ENCODE measurements at regions not wholly inside any gene's neighbourhood (a gene's known extent, or its start where the extent isn't known, plus 50 kb on each side); places are given as distances from the start of the nearest gene placed in this dataset.
"Not testable (repeated sequence)": the region's sequence is repeated elsewhere in the genome, so short reads cannot be mapped to it uniquely, and the experiment has no call there.

GRCh38 chr18:76615065-76615733 is 120.2 kb upstream of the ZNF516 start:
- POLR2A ChIA-PET: no interaction called here
- Histone ChIP-seq H3K4me3 (ENCODE audit: low read depth, low read length) (no peak overlapping the region), H3K36me3 (ENCODE audit: control insufficient read depth, insufficient read depth, low read length) (no peaks in the 10 kb centered on the region), H3K27me3 (ENCODE audit: control insufficient read depth, insufficient read depth, low read length) (no peaks in the 10 kb centered on the region)
- no peak for DNase-seq (ENCODE audit: low read depth)
- CTCF ChIA-PET: no interaction called here
- no peak for TF ChIP-seq CTCF (IDR thresholded peaks at IDR 0.05; ENCODE audit: insufficient read depth, low read depth, low read length)

- no peak for TF ChIP-seq CTCF (IDR thresholded peaks at IDR 0.05; ENCODE audit: insufficient read depth, low read depth, low read length)
- CTCF ChIA-PET: no interaction called here
- POLR2A ChIA-PET: no interaction called here
- DNase-seq (ENCODE audit: low read depth): no peak
- Histone ChIP-seq H3K27me3 (ENCODE audit: control insufficient read depth, insufficient read depth, low read length) (no peaks in the 10 kb centered on the region), H3K4me3 (ENCODE audit: low read depth, low read length) (no peak overlapping the region), H3K36me3 (ENCODE audit: control insufficient read depth, insufficient read depth, low read length) (no peaks in the 10 kb centered on the region)
These were observed 118.7 kb upstream of the ZNF516 start for GRCh38 chr18:76613755-76614120.

- no peak for DNase-seq (ENCODE audit: low read depth)
- TF ChIP-seq CTCF (IDR thresholded peaks at IDR 0.05; ENCODE audit: insufficient read depth, low read depth, low read length): no peak
- no peaks in the 10 kb centered on the region for H3K36me3 ChIP-seq (ENCODE audit: control insufficient read depth, insufficient read depth, low read length)
- CTCF ChIA-PET: no interaction called here
- POLR2A ChIA-PET: no interaction called here
- no peaks in the 10 kb centered on the region for H3K27me3 ChIP-seq (ENCODE audit: control insufficient read depth, insufficient read depth, low read length)
- no peak overlapping the region for H3K4me3 ChIP-seq (ENCODE audit: low read depth, low read length)
These were observed 118.2 kb upstream of the ZNF516 start for GRCh38 chr18:76613053-76613754.

- POLR2A ChIA-PET; DNase-seq (ENCODE audit: low read depth); H3K36me3 ChIP-seq (ENCODE audit: control insufficient read depth, insufficient read depth, low read length); H3K4me3 ChIP-seq (ENCODE audit: low read depth, low read length); H3K27me3 ChIP-seq (ENCODE audit: control insufficient read depth, insufficient read depth, low read length): not testable (repeated sequence)
- CTCF ChIA-PET: interaction anchor here (1.3 kb wide), 1 partner anchor 14 kb away, joined by 3 read pairs; no protein-coding TSS in a partner anchor
These were observed 116.7 kb upstream of the ZNF516 start for GRCh38 chr18:76611750-76612045.

GRCh38 chr18:76610933-76611749 is 116.1 kb upstream of the ZNF516 start:
- Histone ChIP-seq H3K36me3 (ENCODE audit: control insufficient read depth, insufficient read depth, low read length) (no peaks in the 10 kb centered on the region), H3K4me3 (ENCODE audit: low read depth, low read length) (peak overlapping the region; percentile 21), H3K27me3 (ENCODE audit: control insufficient read depth, insufficient read depth, low read length) (no peaks in the 10 kb centered on the region)
- TF ChIP-seq CTCF (IDR thresholded peaks at IDR 0.05; ENCODE audit: insufficient read depth, low read depth, low read length): no peak
- DNase-seq (ENCODE audit: low read depth): no peak
- ChIA-PET CTCF (interaction anchor here (0.7 to 1.3 kb wide), 4 partner anchors 8 to 38 kb away, joined by 3 to 4 read pairs (median 3); no protein-coding TSS in a partner anchor), POLR2A (no interaction called here)

Data from BJ (cell line).